Right lobe of liver (tissue), 6 donors: ENCODE measurements at regions not wholly inside any gene's neighbourhood (a gene's known extent, or its start where the extent isn't known, plus 50 kb on each side); places are given as distances from the start of the nearest gene placed in this dataset.

Experiments used
- ATAC-seq, 4 donors: fragments of 200-7000 bp; cut with Tn5 transposase; one replicate each; pipeline ENCODE4 v1.9.1; 2020; ENCODE audit warnings: mild to moderate bottlenecking in 4 of 4, moderate library complexity in 4 of 4
- DNase-seq, 3 donors: peaks; one replicate each; pipeline ENCODE4 v3.0.0-alpha.2; 2020
- H3K27ac ChIP-seq, 3 donors: fragments of 200-600 bp; one replicate each; pipeline ENCODE4 v1.8.0; 2022
- H3K27me3 ChIP-seq, 2 donors: fragments of 200-600 bp; one replicate each; pipeline ENCODE4 v1.8.0; 2022
- H3K36me3 ChIP-seq, 4 donors: fragments of 200-600 bp; sonication (generic) in 1 of 4; one replicate each; pipeline versions ENCODE4 v1.5.1 to v1.8.0; 2017 to 2022; ENCODE audit warnings: control low read depth in 1 of 4
- H3K4me1 ChIP-seq, 4 donors: fragments of 200-600 bp; sonication (generic) in 1 of 4; one replicate each; pipeline versions ENCODE4 v1.5.1 to v1.8.0; 2017 to 2022; ENCODE audit warnings: control low read depth in 1 of 4
- H3K4me3 ChIP-seq, 3 donors: fragments of 200-600 bp; one replicate each; pipeline ENCODE4 v1.8.0; 2022
- H3K9me3 ChIP-seq, 4 donors: fragments of 200-600 bp; sonication (generic) in 1 of 4; one replicate each; pipeline versions ENCODE4 v1.5.1 to v1.8.0; 2017 to 2022; ENCODE audit warnings: control low read depth in 1 of 4
- POLR2A ChIP-seq: fragments of 450-650 bp; IDR thresholded peaks from one replicate; pipeline ENCODE4 v1.6.1; 2017; ENCODE audit warnings: antibody characterized with exemption, mild to moderate bottlenecking
- WGBS: methylation state at CpG from one replicate; pipeline ENCODE4 v1.1.6; 2018; ENCODE audit warnings: low coverage, low lambda C conversion rate; ENCODE audit not compliant: insufficient coverage; ENCODE audit errors: missing lambda C conversion rate; 5-methylcytosine and 5-hydroxymethylcytosine counted together
- intact Hi-C, 2 donors: fragments of 100-400 bp; cut with DNase I; formaldehyde crosslinking; loops; one replicate each; pipeline versions ENCODE4 v1.11.2 to v1.14.1; 2022
- TF ChIP-seq, protein P1 (sequence below), 4 donors: fragments of 200-600 bp in 3 of 4; fragments of 450-650 bp in 1 of 4; IDR thresholded peaks; one replicate each; pipeline versions ENCODE4 v1.5.1 to v1.8.0; 2016 to 2022; ENCODE audit warnings: antibody characterized with exemption in 4 of 4, mild to moderate bottlenecking in 2 of 4
- donor health status: DM: no; HTN: yes; CAD: no.
- donor health status: DM: no; HTN: no; CAD: no.
- donor health status: DM: no; HTN: no; CAD: no.
- donor health status: DM: no; HTN: yes; CAD: no.
- donor health status: DM: no; HTN: yes; CAD: no.

DNA sequence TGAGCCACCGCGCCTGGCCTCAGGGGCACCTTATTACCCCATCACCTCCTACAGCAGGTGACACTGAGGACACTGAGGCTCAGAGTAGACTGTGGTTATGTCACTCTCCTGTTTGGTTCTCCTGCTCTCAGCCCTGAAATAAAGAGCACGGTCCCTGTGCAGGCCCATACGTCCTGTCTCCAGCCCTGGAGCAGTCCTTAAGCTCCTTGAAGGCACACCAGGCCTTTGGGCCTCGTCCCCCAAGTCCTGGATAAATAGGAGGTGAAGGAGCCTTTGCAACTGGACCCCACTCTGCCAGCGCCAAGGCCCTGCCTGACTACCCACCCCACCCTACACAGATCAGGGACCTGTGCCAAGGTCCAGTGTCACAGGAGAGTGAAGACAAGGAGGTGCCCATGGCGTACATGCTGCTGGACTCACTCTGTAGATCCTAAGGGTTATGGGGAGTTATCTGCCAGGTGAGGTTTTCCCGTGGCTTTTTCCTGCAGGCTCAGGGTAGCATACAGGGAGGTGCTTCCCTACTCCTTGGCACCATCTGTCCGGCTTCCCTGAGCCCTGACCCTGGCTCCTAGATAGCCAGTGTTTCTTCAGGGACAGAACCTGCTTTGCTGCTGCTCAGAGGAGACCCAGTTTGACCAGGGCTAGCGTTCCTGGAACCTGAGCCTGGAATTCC, 253.2 kb downstream of the SEC14L1 start:
- peak overlapping the region in 2 of 3 donors; percentile 42 to 59 for H3K27ac ChIP-seq
- intact Hi-C loops, result loop anchor here in 1 of 2 donors (10.0 kb wide), 1 partner anchor 101 kb away; no protein-coding TSS in a partner anchor
- H3K4me3 ChIP-seq, result no peak overlapping the region
- no peaks in the 10 kb centered on the region for H3K36me3 ChIP-seq
- WGBS, result 60% methylated on average over 4 of the region's 10 CpGs
- H3K4me1 ChIP-seq, result peaks cover 3 to 56% (median 35%) of the 10 kb centered on the region in 4 donors
- TF ChIP-seq, protein P1, sequence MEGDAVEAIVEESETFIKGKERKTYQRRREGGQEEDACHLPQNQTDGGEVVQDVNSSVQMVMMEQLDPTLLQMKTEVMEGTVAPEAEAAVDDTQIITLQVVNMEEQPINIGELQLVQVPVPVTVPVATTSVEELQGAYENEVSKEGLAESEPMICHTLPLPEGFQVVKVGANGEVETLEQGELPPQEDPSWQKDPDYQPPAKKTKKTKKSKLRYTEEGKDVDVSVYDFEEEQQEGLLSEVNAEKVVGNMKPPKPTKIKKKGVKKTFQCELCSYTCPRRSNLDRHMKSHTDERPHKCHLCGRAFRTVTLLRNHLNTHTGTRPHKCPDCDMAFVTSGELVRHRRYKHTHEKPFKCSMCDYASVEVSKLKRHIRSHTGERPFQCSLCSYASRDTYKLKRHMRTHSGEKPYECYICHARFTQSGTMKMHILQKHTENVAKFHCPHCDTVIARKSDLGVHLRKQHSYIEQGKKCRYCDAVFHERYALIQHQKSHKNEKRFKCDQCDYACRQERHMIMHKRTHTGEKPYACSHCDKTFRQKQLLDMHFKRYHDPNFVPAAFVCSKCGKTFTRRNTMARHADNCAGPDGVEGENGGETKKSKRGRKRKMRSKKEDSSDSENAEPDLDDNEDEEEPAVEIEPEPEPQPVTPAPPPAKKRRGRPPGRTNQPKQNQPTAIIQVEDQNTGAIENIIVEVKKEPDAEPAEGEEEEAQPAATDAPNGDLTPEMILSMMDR (IDR thresholded peaks at IDR 0.05), result no peak
- no peak for TF ChIP-seq POLR2A
- DNase-seq, result no peak
- no peaks in the 10 kb centered on the region for H3K27me3 ChIP-seq
- H3K9me3 ChIP-seq, result no peaks in the 10 kb centered on the region
- no peak for ATAC-seq

DNA sequence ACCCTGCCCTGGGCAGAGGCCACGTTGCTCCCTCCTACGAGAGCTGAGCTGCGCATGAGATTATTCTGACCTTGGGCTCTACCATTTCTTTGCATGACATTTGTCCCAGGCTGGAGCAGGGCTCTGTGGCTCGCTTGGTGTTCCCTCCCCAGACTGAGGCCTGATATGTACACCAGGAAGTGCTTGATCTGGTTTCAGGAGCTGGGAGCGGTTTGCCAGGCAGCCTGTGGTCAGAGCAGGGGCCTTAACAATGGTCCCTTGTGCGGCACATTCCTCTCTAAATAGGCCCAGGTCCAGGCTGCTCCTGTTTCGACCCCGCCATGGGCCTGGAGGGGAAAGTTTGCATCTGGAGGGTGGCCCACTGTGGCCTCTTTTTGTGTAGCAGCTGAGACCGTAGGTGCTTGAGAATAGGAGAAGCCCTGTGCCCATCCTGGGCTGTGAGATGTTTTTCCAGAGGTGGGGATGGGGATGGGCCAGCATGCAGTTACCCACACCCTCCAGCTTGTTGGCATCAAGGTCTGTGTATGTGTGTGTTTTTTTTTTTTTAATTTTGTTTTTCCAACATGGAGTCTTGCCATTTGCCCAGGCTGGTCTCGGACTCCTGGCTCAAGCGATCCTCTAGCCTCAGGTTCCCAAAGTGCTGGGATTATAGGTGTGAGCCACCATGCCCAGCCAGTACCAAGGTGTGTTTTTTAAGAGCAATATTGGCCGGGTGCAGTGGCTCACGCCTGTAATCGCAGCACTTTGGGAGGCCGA, 253.9 kb downstream of the SEC14L1 start:
- Histone ChIP-seq H3K27me3 (no peaks in the 10 kb centered on the region), H3K36me3 (no peaks in the 10 kb centered on the region), H3K4me3 (no peak overlapping the region), H3K4me1 (peaks cover 3 to 49% (median 29%) of the 10 kb centered on the region in 4 donors), H3K27ac (peak overlapping the region in 1 of 3 donors; percentile 59), H3K9me3 (no peaks in the 10 kb centered on the region)
- intact Hi-C loops, result loop anchor here in 1 of 2 donors (10.0 kb wide), 1 partner anchor 100 kb away; no protein-coding TSS in a partner anchor
- no peak for TF ChIP-seq POLR2A
- TF ChIP-seq, protein P1 (IDR thresholded peaks at IDR 0.05), result no peak
- WGBS, result 89% methylated on average over 7 of the region's 15 CpGs
- peak; percentile 1 to 4 (median 2) for ATAC-seq
- peak in 1 of 3 donors; percentile 70 for DNase-seq

DNA sequence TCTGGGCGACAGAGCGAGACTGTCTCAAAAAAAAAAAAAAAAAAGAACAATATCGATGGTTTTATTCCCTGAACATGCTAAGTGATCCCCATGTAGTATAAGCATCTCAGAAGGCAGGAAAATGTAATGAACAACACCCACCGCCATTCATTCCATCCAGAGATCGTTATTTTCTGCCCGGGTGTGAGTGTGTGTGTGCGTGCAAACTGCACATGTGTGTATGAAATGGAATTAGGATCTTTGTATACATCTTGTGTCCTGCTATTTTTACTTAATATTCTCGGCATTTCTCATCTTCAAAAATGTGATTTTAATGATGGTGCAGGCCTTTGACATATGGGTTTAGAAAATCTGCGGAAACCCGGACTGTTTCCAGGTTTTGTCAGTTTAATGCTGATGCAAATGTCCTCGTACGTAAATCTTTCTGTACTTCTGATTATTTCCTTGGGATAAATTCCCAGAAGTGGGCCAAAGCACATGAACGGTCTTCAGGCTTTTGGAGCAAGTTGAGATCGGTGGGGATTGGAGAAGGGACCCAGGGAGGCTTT, 254.8 kb downstream of the SEC14L1 start:
- DNase-seq (no peak), ATAC-seq (no peak)
- Histone ChIP-seq H3K27me3 (no peaks in the 10 kb centered on the region), H3K36me3 (no peaks in the 10 kb centered on the region), H3K9me3 (no peaks in the 10 kb centered on the region), H3K27ac (no peak overlapping the region), H3K4me3 (no peak overlapping the region), H3K4me1 (peaks cover 3 to 53% (median 29%) of the 10 kb centered on the region in 4 donors)
- intact Hi-C loops, result loop anchor here in 1 of 2 donors (10.0 kb wide), 1 partner anchor 99 kb away; no protein-coding TSS in a partner anchor
- 87% methylated on average over 12 of the region's 14 CpGs for WGBS
- TF ChIP-seq POLR2A, result no peak
- TF ChIP-seq, protein P1 (IDR thresholded peaks at IDR 0.05), result no peak

DNA sequence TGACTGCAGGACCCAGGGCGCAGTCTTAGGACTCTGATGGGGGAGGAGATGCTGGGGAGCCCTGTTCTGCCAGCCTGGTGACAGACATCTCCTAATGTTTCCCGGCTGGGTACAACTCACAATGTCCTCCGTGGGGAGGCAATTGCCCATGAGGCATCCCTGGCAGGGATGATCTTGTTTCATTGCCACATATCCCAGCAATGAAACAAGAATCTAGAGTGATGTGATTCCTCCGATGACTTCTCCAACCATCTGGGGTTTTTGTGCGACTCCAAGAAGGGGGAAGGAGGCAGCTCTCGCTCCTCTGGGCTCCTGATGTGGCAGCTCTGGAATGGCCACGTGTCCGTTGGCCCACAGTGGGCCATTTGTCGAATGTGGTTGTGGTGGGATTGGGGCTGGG, 255.8 kb downstream of the SEC14L1 start:
- TF ChIP-seq, protein P1 (IDR thresholded peaks at IDR 0.05), result no peak
- intact Hi-C loops, result loop anchor here in 1 of 2 donors (10.0 kb wide), 1 partner anchor 98 kb away; no protein-coding TSS in a partner anchor
- 94% methylated on average over 5 of the region's 9 CpGs for WGBS
- Histone ChIP-seq H3K4me3 (no peak overlapping the region), H3K27me3 (no peaks in the 10 kb centered on the region), H3K4me1 (peaks cover 3 to 42% (median 22%) of the 10 kb centered on the region in 4 donors), H3K36me3 (no peaks in the 10 kb centered on the region), H3K27ac (no peak overlapping the region), H3K9me3 (no peaks in the 10 kb centered on the region)
- ATAC-seq (no peak), DNase-seq (no peak)
